Stomach (tissue), 4 donors: ENCODE measurements at regions not wholly inside any gene's neighbourhood (a gene's known extent, or its start where the extent isn't known, plus 50 kb on each side); places are given as distances from the start of the nearest gene placed in this dataset.

Experiments
- CTCF ChIP-seq, 7 experiments: fragments of 450-650 bp in 4 of 7; fragments of 200-600 bp in 3 of 7; sonication (generic) in 3 of 7; IDR thresholded peaks; one replicate each; pipeline ENCODE4 v1.5.1; 2016 to 2019; ENCODE audit warnings: antibody characterized with exemption in 7 of 7, control low read depth in 2 of 7, mild to moderate bottlenecking in 1 of 7
- EP300 ChIP-seq: sonication (generic); formaldehyde crosslinking; IDR thresholded peaks from one replicate; pipeline ENCODE4 v1.6.1; 2017; ENCODE audit warnings: antibody characterized with exemption
- POLR2A ChIP-seq, 4 donors: fragments of 450-650 bp; IDR thresholded peaks; one replicate each; pipeline ENCODE4 v1.6.1; 2016; ENCODE audit warnings: antibody characterized with exemption in 4 of 4, control low read depth in 2 of 4, mild to moderate bottlenecking in 1 of 4, moderate library complexity in 1 of 4

GRCh38 chr16:47877166-47877565 lies 278.6 kb downstream of the ABCC12 start:
- TF ChIP-seq CTCF (IDR thresholded peaks at IDR 0.05) (no peak), POLR2A (IDR thresholded peaks at IDR 0.05) (no peak), EP300 (no peak)
